HG03097 (cell line): ENCODE measurements at regions not wholly inside any gene's neighbourhood (a gene's known extent, or its start where the extent isn't known, plus 50 kb on each side); places are given as distances from the start of the nearest gene placed in this dataset.

ENCODE experiments used
- ATAC-seq: cut with Tn5 transposase; IDR thresholded peaks from one replicate; pipeline ENCODE4 v1.9.1; 2021; ENCODE audit not compliant: unreplicated experiment, low FRiP score

GRCh38 chr3:35946121-35946853 lies 307.0 kb downstream of the ARPP21 start:
- ATAC-seq = no peak

GRCh38 chr3:35946854-35947515 lies 307.7 kb downstream of the ARPP21 start:
- no peak for ATAC-seq

DNA sequence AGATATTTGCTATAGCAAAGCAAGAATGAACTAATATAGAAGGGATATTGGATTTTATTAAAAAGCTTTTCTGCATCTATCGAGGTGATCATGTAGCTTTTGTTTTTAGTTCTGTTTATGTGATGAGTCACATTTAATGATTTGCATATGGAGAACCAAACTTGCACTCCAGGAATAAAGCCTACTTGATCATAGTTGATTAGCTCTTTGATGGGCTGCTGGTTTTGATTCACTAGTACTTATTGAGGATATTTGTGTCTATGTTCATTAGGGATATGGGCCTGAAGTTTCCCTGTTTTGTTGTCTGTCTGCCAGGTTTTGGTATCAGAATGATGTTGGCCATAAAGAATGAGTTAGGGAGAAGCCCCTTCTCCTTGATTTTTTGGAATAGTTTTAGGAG lies 310.7 kb downstream of the ARPP21 start:
- no peak for ATAC-seq

- no peak for ATAC-seq
Measured at GRCh38 chr3:35954413-35954812, 315.1 kb downstream of the ARPP21 start.

DNA sequence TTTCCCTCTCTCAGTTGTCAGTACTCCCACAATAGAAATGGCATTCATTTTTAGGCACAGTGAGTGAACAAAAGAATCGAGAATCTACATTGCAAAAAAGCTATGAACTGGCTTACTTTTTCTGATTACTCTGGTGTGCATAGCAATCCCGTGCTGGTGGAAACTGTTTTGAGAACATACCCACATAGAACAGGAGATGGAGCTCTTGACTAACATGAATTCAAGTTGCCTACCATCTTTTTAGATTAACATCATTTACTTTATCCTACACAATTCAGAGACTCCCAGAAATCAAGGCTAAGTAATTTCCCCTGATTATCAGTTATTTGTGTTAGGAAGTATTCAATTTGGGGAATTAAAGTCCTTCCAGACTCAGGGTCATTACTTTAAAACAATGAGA lies 326.6 kb downstream of the ARPP21 start:
- ATAC-seq = no peak

DNA sequence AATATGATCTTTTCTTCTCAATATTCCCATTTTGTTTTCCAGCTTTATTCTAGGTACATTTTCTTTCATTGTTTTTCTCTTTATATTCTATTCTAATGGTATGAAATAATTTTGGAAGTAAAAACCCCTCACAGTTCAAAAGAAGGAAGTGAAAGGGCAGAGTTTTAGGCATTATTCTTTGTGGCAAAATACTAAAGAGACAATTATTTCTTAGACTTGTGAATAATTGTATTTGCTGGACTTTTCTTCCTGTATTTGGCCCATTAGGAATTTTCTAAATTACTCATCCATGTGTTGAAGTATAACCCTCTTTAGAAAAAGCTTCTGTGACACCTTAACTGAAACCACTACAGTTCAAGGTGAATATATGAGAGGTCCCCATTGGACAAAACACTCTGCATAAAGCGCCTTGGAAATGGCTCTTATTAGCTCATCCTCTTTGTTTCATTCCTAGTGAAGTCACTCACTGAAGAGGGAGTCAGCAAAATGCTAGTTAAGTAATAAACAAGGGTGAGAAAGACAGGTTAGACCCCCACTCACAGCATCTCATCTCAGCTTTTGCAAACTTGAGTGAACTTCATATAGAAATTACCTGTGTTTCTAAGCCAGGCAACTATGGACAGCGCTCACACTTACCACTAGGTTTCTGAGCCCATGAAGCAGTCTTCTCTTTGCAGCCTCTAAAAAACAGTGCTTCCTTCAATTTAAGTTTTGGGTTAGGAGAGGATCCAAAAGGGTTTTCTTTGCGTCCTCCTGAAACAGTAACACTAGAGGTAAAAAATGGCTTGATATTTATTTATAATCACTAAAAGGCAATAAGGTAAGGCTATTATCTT lies 327.5 kb downstream of the ARPP21 start:
- no peak for ATAC-seq

- no peak for ATAC-seq
Measured at GRCh38 chr3:35968043-35968622, 328.8 kb downstream of the ARPP21 start.

GRCh38 chr3:35969406-35969805 lies 330.1 kb downstream of the ARPP21 start:
- ATAC-seq = no peak

- no peak for ATAC-seq
Measured at GRCh38 chr3:35970793-35971192, 331.5 kb downstream of the ARPP21 start.

DNA sequence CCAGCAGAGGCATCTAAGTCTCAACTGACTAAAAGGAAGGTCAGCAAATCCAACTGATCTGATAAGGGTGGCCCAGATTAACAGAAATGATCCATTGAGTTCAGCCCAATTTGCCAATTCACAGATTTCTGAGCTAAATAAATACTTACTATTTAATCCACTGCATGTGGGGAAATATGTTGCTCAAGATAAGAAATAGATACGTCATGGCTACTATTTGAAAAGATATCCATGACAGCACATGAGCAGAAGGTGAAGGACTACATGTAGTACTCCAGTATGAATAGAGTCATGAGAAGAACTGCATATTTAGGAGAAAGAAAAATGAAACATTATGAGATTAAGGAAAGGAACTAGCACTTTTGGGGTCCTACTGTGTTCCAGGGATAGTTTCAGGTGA lies 332.4 kb downstream of the ARPP21 start:
- ATAC-seq = no peak

DNA sequence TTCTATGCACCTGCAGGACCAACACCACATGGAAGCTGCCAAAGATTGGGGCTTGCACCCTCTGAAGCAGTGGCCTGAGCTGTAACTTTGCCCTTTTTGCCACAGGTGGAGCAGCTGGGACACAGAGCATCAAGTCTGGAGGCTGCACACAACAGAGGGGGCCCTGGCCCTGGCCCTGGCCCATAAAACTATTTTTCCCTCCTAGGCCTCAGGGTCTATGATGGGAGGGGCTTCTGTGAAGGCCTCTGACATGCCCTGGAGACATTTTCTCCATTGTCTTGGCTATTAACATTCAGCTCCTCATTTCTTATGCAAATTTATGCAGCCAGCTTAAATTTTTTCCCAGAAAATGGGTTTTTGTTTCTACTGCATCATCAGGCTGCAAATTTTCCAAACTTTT lies 335.5 kb downstream of the ARPP21 start:
- no peak for ATAC-seq

GRCh38 chr3:35986161-35986560 lies 346.8 kb downstream of the ARPP21 start:
- no peak for ATAC-seq

- ATAC-seq = no peak
Measured at GRCh38 chr3:35987386-35987785, 348.1 kb downstream of the ARPP21 start.

DNA sequence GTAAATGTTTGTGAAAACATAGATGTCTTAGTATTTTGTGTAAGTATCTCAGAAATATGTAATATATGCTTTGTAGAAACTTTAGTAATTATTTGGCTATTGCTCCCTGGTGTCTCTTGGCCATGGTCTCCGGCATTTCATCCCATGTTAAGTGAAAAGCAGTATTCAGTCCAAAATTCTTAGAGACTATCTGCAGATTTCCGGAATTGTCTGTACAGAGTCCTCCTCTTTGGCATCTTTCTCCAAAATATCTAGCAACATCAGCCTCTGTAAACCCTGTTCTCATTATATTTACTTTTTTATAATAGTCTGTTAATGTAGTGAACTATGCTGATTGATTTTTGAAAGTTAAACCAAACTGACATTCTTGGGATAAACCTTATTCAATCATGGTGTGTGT lies 352.7 kb downstream of the ARPP21 start:
- no peak for ATAC-seq

DNA sequence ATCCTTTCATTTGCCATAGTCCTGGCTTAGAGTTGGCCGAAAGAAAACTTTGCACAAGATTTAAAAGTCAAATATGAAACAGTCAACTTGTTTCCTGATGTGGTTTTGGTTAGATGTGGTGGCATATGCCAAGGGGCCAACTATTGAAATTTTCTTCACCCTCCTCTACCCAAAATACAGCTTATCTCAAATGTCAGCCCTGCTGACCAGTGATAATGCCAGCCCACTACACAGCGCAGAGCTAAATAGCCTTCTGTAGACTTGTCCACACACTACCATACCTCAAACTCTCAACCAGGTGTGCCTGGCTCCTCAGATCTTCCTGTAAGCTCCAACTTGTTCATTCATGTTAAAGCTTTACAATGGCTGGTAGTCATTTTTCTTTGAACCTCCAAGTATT lies 368.5 kb upstream of the STAC start:
- no peak for ATAC-seq

GRCh38 chr3:36013425-36013824 lies 366.9 kb upstream of the STAC start:
- no peak for ATAC-seq

DNA sequence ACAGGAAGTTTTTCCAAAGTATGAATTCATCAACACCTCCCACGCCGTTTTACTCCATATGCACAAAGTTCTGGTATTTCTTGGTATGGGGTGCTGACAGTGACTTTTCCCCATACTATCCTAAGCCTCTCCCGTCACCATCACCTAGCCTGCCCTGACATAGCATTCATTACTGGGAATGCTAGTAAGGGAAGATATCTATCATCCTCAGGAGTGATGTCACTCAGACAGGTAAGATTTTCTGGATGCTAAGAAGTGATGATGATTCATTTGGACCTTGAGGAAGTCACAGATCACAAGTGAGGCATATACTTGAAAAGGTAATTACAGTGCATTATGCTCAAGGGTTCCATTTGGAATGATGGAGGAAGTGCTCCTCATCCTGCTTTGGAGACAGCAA lies 355.1 kb upstream of the STAC start:
- no peak for ATAC-seq

DNA sequence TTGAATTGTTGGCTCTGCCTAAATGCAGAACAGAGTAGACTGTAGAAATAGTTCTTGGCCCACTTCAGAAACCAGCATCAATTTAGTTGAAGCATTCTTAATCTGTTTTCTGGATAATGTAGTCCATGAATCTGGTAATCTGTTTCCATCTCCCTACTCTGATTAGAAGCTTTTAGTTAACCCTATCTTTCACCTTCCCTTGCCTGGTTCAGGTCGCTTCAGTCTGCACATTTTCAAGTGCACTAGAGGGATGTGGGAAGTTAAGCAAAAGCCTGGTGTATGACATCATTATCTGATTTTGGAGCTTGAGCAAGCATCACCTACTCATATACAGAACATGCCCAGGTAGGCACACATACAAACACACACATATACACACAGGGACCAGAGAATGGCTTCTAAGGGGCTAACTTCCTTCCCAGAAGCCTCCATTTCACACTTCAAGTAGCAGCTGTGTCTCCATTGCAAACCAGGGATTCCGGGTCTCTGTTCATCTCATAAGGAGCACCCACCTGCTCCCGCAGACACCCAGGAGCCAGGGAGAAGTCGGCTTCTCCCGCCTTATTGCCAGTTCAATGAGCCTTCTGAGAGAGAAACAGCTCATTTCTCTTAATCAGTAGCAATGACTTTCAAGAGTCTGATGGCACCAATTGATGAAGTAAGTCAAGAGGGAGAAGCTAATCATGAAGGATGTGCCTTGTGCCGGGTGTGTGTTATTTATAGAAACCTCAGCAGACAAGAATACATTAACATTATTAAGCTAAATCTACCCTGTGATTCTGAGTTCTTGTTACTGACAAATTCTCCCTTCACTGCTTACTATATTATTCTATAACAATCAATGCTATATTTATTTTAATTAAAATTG lies 347.9 kb upstream of the STAC start:
- ATAC-seq = no peak

- ATAC-seq = no peak
Measured at GRCh38 chr3:36058404-36059030, 321.8 kb upstream of the STAC start.

DNA sequence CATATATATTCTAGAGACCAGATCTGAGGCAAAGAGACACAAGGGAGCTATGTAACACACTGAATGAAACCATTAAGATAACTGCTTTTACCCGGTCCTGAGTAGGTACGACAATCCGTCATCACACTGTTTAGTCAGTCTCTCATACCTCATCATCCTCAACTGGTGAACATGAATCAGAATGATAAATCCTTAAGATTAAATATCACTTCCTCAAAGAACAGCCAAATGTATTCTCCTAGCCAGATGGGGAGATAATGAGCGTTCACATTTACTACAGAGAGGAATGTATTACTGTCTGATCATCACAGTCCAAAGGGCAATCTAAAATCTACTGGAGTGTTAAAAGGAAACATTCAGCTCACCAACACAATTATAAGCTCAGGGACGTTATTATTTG lies 319.4 kb upstream of the STAC start:
- ATAC-seq = no peak
